GM10266 (cell line): ENCODE measurements at regions not wholly inside any gene's neighbourhood (a gene's known extent, or its start where the extent isn't known, plus 50 kb on each side); places are given as distances from the start of the nearest gene placed in this dataset.

ENCODE experiments used
- DNase-seq: peaks from one replicate; pipeline ENCODE4 v3.0.0; 2012; ENCODE audit errors: extremely low spot score
- TF ChIP-seq, protein P1 (sequence below): IDR thresholded peaks from 2 replicates; pipeline ENCODE4 v1.5.1; 2012; ENCODE audit warnings: mild to moderate bottlenecking, low read depth; ENCODE audit not compliant: control insufficient read depth, insufficient read depth; ENCODE audit errors: missing control alignments

DNA sequence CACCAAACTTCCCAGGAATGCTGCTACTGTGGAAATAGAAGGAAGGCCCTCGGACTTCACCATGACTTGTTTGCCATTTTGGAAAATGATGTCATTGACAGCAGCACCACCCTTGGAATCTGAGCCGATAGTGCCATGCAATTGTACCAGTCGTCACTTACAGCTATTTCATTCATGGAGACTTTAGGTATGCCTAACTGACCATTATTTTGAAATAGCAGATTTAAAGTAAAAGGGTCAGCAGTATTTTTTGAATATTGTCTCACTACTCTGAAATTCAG lies 66.0 kb upstream of the ARL8B start:
- DNase-seq: no peak
- TF ChIP-seq, protein P1, sequence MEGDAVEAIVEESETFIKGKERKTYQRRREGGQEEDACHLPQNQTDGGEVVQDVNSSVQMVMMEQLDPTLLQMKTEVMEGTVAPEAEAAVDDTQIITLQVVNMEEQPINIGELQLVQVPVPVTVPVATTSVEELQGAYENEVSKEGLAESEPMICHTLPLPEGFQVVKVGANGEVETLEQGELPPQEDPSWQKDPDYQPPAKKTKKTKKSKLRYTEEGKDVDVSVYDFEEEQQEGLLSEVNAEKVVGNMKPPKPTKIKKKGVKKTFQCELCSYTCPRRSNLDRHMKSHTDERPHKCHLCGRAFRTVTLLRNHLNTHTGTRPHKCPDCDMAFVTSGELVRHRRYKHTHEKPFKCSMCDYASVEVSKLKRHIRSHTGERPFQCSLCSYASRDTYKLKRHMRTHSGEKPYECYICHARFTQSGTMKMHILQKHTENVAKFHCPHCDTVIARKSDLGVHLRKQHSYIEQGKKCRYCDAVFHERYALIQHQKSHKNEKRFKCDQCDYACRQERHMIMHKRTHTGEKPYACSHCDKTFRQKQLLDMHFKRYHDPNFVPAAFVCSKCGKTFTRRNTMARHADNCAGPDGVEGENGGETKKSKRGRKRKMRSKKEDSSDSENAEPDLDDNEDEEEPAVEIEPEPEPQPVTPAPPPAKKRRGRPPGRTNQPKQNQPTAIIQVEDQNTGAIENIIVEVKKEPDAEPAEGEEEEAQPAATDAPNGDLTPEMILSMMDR: no peak

DNA sequence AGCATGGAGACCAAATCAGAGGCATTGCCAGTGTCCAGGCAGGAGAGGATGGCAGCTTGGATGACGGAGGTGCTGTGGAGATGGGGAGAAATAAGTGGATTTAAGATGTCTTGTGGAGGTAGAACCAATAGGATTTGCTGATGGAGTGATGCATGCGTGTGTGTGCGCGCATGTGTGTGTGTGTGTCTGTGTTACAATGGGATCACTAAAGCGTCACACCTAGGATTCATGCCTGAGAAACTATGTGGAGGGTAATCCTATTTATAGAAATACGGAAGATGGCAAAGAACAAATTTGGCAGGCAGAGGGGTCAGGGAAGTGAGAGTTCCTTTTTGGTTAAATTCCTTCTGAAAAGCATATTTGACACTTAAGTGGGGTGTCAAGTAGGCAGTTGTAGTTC lies 64.8 kb upstream of the ARL8B start:
- DNase-seq: no peak
- TF ChIP-seq, protein P1: no peak

DNA sequence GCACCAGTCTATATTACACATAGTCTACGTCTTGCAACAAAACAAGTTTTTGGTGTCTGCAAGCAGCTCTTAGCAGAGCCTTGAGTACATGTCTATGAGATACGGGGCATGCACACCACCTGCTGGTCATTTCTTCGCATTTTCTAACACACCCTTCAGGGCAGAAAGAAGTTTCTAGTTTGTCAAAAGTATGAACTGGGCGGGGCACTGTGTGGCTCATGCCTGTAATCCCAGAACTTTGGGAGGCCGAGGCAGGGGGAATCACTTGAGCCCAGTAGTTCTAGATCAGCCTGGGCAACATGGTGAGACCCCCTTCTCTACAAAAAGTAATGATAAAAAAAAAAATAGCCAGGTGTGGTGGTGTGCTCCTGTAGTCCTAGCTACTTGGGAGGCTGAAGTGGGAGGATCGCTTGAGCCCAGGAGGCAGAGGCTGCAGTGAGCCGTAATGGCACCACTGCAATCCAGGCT lies 64.2 kb upstream of the ARL8B start:
- TF ChIP-seq, protein P1: peak; percentile 76
- DNase-seq: peak; percentile 62

DNA sequence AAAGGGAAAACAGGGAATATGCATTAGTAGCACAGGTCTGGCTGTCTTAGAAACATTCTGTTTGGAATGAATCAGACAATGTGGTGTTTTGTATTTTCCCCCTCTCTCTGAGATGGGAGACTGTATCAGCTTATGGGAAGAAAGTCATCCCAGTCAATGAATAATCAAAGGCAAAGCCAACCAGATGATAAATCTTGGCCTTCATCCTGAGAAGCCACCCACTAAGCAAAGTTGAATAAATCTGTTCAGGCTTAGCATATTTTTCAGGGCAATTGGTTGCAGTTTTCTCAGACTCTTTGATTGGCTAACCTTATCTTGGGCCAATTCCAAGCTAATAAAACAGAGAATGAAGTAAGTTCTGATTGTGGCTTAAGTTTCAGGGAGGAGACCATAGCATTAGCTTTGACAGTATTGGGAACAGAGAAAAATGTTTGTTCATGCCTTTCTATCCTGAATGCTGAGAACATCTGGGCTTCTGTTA lies 63.6 kb upstream of the ARL8B start:
- TF ChIP-seq, protein P1: no peak

DNA sequence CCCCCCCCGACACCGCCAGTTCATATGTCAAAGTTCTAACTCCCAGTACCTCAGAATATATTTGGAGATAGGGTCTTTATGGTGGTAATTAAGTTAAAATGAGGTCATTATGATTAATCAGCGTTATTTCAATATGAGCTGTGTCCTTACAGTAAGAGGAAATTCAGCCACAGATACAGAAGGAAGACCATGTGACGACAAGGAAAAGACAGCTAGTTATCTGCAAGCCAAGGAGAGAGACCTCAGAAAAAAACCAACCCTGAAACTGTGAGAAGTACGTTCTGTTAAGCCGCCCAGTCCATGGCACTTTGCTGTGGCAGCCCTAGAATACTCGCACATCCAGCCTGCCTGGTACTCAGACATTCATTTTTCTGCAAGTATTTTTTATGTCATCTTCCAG lies 62.3 kb upstream of the ARL8B start:
- DNase-seq: no peak
- TF ChIP-seq, protein P1: no peak

More for the DNA sequence above, 63.6 kb upstream of the ARL8B start:
- no peak for DNase-seq

DNA sequence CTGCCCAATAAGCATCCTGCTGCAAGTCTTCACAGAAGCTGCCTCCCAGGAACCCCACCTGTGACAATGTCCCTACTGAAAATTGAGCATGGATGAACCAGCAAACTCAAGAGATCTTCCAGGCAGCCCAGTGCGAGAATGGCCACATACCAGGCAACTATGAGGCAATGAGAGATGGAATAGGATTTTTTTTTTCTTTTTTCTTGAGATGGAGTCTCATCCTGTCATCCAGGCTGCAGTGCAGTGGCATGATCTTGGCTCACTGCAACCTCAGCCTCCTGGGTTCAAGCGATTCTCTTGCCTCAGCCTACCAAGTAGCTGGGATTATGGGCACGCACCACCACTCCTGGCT lies 60.9 kb upstream of the ARL8B start:
- no peak for DNase-seq
- TF ChIP-seq, protein P1: no peak

DNA sequence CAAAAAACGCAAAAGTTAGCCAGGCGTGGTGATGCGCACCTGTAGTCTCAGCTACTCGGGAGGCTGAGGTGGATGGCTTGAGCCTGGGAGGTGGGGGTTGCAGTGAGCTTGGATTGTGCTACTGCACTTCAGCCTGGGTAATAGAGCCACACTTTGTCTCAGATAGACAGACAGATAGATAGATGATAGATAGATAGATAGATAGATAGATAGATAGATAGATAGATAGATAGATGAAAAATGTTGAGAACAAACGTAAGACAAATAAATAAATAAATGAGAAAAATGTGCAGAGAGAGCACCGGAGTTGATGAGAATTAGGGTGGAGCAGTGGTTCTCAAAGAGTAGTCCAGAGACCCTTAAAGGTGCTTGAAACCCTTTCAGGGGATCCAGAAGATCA lies 58.4 kb upstream of the ARL8B start:
- TF ChIP-seq, protein P1: no peak
- DNase-seq: no peak
